ENCODE measurements at regions not wholly inside any gene's neighbourhood (a gene's known extent, or its start where the extent isn't known, plus 50 kb on each side); places are given as distances from the start of the nearest gene placed in this dataset.

DNA sequence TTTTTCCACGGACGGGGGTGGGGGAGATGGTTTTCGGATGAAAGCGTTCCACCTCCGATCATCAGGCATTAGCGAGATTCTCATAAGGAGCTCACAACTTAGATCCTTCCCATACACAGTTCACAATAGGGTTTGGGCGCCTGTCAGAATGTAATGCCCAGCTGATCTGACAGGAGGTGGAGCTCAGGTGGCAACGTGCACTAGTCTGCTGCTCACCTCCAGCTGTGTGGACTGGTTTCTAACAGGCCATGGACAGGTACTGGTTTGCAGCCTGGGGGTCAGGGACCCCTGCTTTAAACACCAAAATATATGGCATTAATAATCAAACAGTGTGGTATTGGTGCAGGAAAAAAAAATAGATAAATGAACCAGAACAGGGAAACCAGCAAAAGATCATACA, 157.5 kb upstream of the NLRP1 start:
- TF ChIP-seq, protein P1, sequence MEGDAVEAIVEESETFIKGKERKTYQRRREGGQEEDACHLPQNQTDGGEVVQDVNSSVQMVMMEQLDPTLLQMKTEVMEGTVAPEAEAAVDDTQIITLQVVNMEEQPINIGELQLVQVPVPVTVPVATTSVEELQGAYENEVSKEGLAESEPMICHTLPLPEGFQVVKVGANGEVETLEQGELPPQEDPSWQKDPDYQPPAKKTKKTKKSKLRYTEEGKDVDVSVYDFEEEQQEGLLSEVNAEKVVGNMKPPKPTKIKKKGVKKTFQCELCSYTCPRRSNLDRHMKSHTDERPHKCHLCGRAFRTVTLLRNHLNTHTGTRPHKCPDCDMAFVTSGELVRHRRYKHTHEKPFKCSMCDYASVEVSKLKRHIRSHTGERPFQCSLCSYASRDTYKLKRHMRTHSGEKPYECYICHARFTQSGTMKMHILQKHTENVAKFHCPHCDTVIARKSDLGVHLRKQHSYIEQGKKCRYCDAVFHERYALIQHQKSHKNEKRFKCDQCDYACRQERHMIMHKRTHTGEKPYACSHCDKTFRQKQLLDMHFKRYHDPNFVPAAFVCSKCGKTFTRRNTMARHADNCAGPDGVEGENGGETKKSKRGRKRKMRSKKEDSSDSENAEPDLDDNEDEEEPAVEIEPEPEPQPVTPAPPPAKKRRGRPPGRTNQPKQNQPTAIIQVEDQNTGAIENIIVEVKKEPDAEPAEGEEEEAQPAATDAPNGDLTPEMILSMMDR (IDR thresholded peaks at IDR 0.05; ENCODE audit: borderline replicate concordance): no peak
- Histone ChIP-seq H3K27me3 (ENCODE audit: low read depth) (peaks cover 33% of the 10 kb centered on the region), H3K36me3 (no peaks in the 10 kb centered on the region), H3K4me1 (peaks cover 4% of the 10 kb centered on the region), H3K27ac (replicated peaks) (no peak overlapping the region), H3K9me3 (replicated peaks) (no peaks in the 10 kb centered on the region), H3K4me3 (no peak overlapping the region)
- no peak for DNase-seq
- intact Hi-C loops (cut with micrococcal nuclease): no loop called here

- intact Hi-C loops (cut with micrococcal nuclease): no loop called here
- Histone ChIP-seq H3K27ac (replicated peaks) (no peak overlapping the region), H3K36me3 (no peaks in the 10 kb centered on the region), H3K4me1 (peaks cover 4% of the 10 kb centered on the region), H3K27me3 (ENCODE audit: low read depth) (peaks cover 21% of the 10 kb centered on the region), H3K4me3 (no peak overlapping the region), H3K9me3 (replicated peaks) (no peaks in the 10 kb centered on the region)
- TF ChIP-seq, protein P1 (IDR thresholded peaks at IDR 0.05; ENCODE audit: borderline replicate concordance): no peak
- no peak for DNase-seq
These were observed 161.0 kb upstream of the NLRP1 start for GRCh38 chr17:5745111-5745813.

DNA sequence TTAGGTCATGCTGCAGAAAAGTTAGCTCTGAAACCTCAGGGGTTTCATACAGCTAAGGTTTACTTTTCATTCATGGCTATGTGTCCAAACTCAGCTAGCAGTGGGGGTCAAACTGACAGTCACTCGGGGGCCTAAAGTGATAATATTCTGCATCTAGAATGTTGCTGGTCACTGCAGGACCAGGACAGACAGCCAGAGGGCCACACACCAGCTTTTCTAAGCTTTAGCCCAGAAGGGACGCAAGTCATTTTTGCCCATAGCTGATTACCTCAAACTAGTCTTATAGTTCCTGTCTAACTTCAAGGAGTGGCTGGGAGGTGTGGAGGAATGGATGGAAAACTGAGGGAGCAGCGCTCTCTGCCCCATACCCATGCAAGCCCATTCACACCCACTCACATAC, 163.0 kb upstream of the NLRP1 start:
- Histone ChIP-seq H3K4me3 (no peak overlapping the region), H3K9me3 (replicated peaks) (no peaks in the 10 kb centered on the region), H3K4me1 (peaks cover 4% of the 10 kb centered on the region), H3K27me3 (ENCODE audit: low read depth) (peaks cover 14% of the 10 kb centered on the region), H3K27ac (replicated peaks) (no peak overlapping the region), H3K36me3 (no peaks in the 10 kb centered on the region)
- DNase-seq: no peak
- TF ChIP-seq, protein P1 (IDR thresholded peaks at IDR 0.05; ENCODE audit: borderline replicate concordance): no peak
- intact Hi-C loops (cut with micrococcal nuclease): no loop called here

DNA sequence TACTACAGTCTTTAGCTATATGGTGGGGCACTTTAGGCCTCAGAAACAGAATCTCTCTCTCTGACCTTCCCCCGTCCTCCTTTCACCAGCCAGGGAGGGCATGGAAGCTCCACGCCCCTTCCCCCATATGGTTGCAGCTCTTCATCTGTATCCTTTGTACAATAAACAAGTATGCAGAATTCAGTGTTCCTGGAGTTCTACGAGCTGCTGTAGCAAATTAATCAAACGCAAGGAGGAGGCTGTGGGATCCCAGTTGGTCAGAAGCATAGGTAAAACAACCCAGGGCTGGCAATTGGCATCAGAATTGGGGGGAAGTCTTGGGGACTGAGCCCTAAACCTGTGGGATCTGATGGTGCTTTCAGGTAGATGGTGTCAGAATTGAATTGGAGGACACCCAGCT, 163.7 kb upstream of the NLRP1 start:
- TF ChIP-seq, protein P1 (IDR thresholded peaks at IDR 0.05; ENCODE audit: borderline replicate concordance): no peak

DNA sequence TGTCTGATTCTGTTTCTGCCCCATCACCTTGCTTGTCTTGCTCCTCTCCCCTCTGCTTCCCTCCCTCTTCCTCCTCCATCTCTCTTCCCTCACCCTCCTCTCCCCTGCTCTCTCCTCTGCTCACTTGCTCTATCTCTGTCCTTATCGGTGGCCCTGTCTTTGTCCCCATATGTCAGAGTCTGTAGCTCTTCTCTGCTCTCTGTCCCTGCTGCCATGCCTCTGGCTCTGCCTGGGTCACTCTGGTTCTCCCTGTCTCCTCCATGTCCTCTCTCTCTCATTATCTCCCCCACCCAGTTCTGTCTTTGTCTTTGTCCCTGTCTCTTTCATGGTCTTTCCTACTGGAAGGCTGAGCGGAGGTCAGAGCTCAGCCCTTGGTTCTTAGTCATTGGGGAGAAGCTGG, 169.1 kb upstream of the NLRP1 start:
- no peak for DNase-seq
- Histone ChIP-seq H3K36me3 (no peaks in the 10 kb centered on the region), H3K27ac (replicated peaks) (no peak overlapping the region), H3K9me3 (replicated peaks) (peaks cover 7% of the 10 kb centered on the region), H3K4me3 (no peak overlapping the region), H3K4me1 (no peaks in the 10 kb centered on the region), H3K27me3 (ENCODE audit: low read depth) (peaks cover 68% of the 10 kb centered on the region)
- TF ChIP-seq, protein P1 (IDR thresholded peaks at IDR 0.05; ENCODE audit: borderline replicate concordance): no peak
- intact Hi-C loops (cut with micrococcal nuclease): no loop called here

More for the DNA sequence above, 163.7 kb upstream of the NLRP1 start:
- Histone ChIP-seq H3K4me1 (peaks cover 4% of the 10 kb centered on the region), H3K27ac (replicated peaks) (no peak overlapping the region), H3K36me3 (no peaks in the 10 kb centered on the region), H3K27me3 (ENCODE audit: low read depth) (peaks cover 15% of the 10 kb centered on the region), H3K9me3 (replicated peaks) (no peaks in the 10 kb centered on the region), H3K4me3 (no peak overlapping the region)
- DNase-seq: no peak
- intact Hi-C loops (cut with micrococcal nuclease): no loop called here
